K562 (cell line): ENCODE measurements at regions not wholly inside any gene's neighbourhood (a gene's known extent, or its start where the extent isn't known, plus 50 kb on each side); places are given as distances from the start of the nearest gene placed in this dataset.

Experiments
- ATAC-seq: fragments of 200-7000 bp; cut with Tn5 transposase; 3 replicates; pipeline ENCODE4 v1.9.1; 2020; ENCODE audit warnings: moderate library complexity
- BruUV-seq: library from RNA; stranded (reverse); fragments of 400-500 nt; replicated peaks from 2 replicates; lab custom pipeline; 2021; lab: Mats Ljungman, UMichigan
- CTCF ChIA-PET: fragments of 300-600 bp; formaldehyde crosslinking; extraction: SDS; loops from one replicate; lab custom pipeline; 2021; ENCODE audit warnings: low intra/inter-chr PET ratio; lab: Yijun Ruan, JAX
- POLR2A ChIA-PET: fragments of 300-600, 350-650 bp; sonication (Branson Sonifier 250); formaldehyde crosslinking; extraction: SDS; loops from one replicate; lab custom pipeline; 2021; ENCODE audit warnings: antibody characterized with exemption, inconsistent platforms; lab: Yijun Ruan, JAX
- DNase-seq, 4 experiments: peaks; one replicate each; pipeline versions ENCODE4 v3.0.0 to v3.0.0-alpha.2; 2011 to 2018; ENCODE audit warnings: low spot score in 3 of 4, mixed read lengths in 3 of 4; ENCODE audit errors: extremely low read depth in 1 of 4
- FAIRE-seq: peaks from 2 replicates; lab custom pipeline; 2011; peaks lifted over from hg19 to GRCh38; lab: Jason Lieb, UNC
- H2AFZ ChIP-seq: 2 replicates; pipeline ENCODE4 v1.6.0; 2011; ENCODE audit warnings: low read depth, low read length, control low read depth, inconsistent platforms
- H3K27ac ChIP-seq: fragments of 200-600 bp; 3 replicates; pipeline ENCODE4 v1.8.0; 2011; ENCODE audit warnings: low read depth, mild to moderate bottlenecking, control low read depth, inconsistent platforms, low read length, moderate library complexity, mixed read lengths; ENCODE audit errors: extremely low read depth
- H3K27me3 ChIP-seq, 2 experiments: fragments of 300-600 bp in 1 of 2; 2 replicates in 1 of 2; 3 replicates in 1 of 2; pipeline versions ENCODE4 v1.6.0 to v1.8.0; 2011; ENCODE audit warnings: inconsistent platforms in 2 of 2, low read length in 2 of 2, mild to moderate bottlenecking in 1 of 2, mixed read lengths in 1 of 2, moderate library complexity in 1 of 2; ENCODE audit not compliant: control insufficient read depth in 2 of 2, insufficient read depth in 2 of 2
- H3K36me3 ChIP-seq: fragments of 300-600 bp; 3 replicates; pipeline ENCODE4 v1.8.0; 2011; ENCODE audit warnings: mild to moderate bottlenecking, low read length, inconsistent platforms; ENCODE audit not compliant: control insufficient read depth, insufficient read depth
- H3K4me1 ChIP-seq, 2 experiments: fragments of 200-600 bp in 1 of 2; replicated peaks in 1 of 2; 2 replicates in 1 of 2; 3 replicates in 1 of 2; pipeline versions ENCODE4 v1.5.1 to v1.8.0; 2011; ENCODE audit warnings: inconsistent platforms in 2 of 2, low read length in 2 of 2, mild to moderate bottlenecking in 1 of 2, mixed read lengths in 1 of 2, moderate library complexity in 1 of 2; ENCODE audit not compliant: control insufficient read depth in 2 of 2, insufficient read depth in 2 of 2
- H3K4me2 ChIP-seq: 2 replicates; pipeline ENCODE4 v1.6.1; 2011; ENCODE audit warnings: low read length, control low read depth, inconsistent platforms, mixed read lengths; ENCODE audit not compliant: insufficient read depth
- H3K4me3 ChIP-seq: fragments of 200-600 bp; sonication (generic), shearing (Covaris generic); 2 replicates; pipeline ENCODE4 v1.5.1; 2016; ENCODE audit warnings: control low read depth, inconsistent platforms
- H3K79me2 ChIP-seq: fragments of 200-600 bp; 3 replicates; pipeline ENCODE4 v1.8.0; 2011; ENCODE audit warnings: low read length, inconsistent platforms; ENCODE audit not compliant: control insufficient read depth, insufficient read depth
- H3K9ac ChIP-seq, 2 experiments: 2 replicates each; pipeline versions ENCODE4 v1.6.0 to v1.6.1; 2011; ENCODE audit warnings: low read depth in 2 of 2, low read length in 2 of 2, control low read depth in 1 of 2, inconsistent platforms in 1 of 2, mild to moderate bottlenecking in 1 of 2, mixed read lengths in 1 of 2; ENCODE audit not compliant: insufficient read depth in 1 of 2
- H3K9me1 ChIP-seq: one replicate; pipeline ENCODE4 v1.6.0; 2011; ENCODE audit warnings: inconsistent platforms, mild to moderate bottlenecking, low read length, moderate library complexity; ENCODE audit not compliant: control insufficient read depth, insufficient read depth
- H3K9me3 ChIP-seq: replicated peaks from 2 replicates; pipeline ENCODE4 v1.5.1; 2011; ENCODE audit warnings: low read depth, low read length, inconsistent platforms; ENCODE audit not compliant: control insufficient read depth, insufficient read depth
- H4K20me1 ChIP-seq: replicated peaks from 2 replicates; pipeline ENCODE4 v1.6.1; 2011; ENCODE audit warnings: low read length, inconsistent platforms, mixed read lengths; ENCODE audit not compliant: control insufficient read depth, insufficient read depth
- BRCA1 ChIP-seq, 2 experiments: fragments of 450-650 bp in 1 of 2; sonication (generic) in 1 of 2; formaldehyde crosslinking in 1 of 2; IDR thresholded peaks; 2 replicates each; pipeline versions ENCODE4 v1.5.0 to v1.6.1; 2017 to 2020; ENCODE audit warnings: mild to moderate bottlenecking in 1 of 2, missing genetic modification reagents in 1 of 2
- ESRRA ChIP-seq: fragments of 450-650 bp; IDR thresholded peaks from 2 replicates; pipeline ENCODE4 v1.6.1; 2014; ENCODE audit warnings: low read depth, mild to moderate bottlenecking, moderate library complexity, borderline replicate concordance
- FIP1L1 ChIP-seq: fragments of 200-400 bp; formaldehyde crosslinking; IDR thresholded peaks from 2 replicates; pipeline ENCODE4 v1.6.1; 2018; ENCODE audit warnings: mild to moderate bottlenecking, low read depth, low read length; ENCODE audit not compliant: poor library complexity, severe bottlenecking
- KDM2B ChIP-seq: fragments of 250-450 bp; sonication (Bioruptor Pico); IDR thresholded peaks from 2 replicates; pipeline ENCODE4 v1.8.0; 2021; ENCODE audit warnings: mild to moderate bottlenecking, moderate library complexity
- MEIS2 ChIP-seq: fragments of 450-650 bp; IDR thresholded peaks from 2 replicates; pipeline ENCODE4 v1.6.1; 2014; ENCODE audit warnings: mild to moderate bottlenecking; ENCODE audit not compliant: partially characterized antibody
- NCOA4 ChIP-seq: fragments of 450-650 bp; IDR thresholded peaks from 2 replicates; pipeline ENCODE4 v1.6.1; 2018; ENCODE audit warnings: mild to moderate bottlenecking; ENCODE audit not compliant: partially characterized antibody
- NEUROD1 ChIP-seq: fragments of 150-350 bp; IDR thresholded peaks from 2 replicates; pipeline ENCODE4 v1.6.1; 2014; ENCODE audit warnings: borderline replicate concordance, low read length, low read depth; ENCODE audit not compliant: partially characterized antibody
- RFX7 ChIP-seq: fragments of 250-450 bp; sonication (Bioruptor Pico); IDR thresholded peaks from 2 replicates; pipeline ENCODE4 v1.5.1; 2021; ENCODE audit warnings: mild to moderate bottlenecking
- RNF2 ChIP-seq: sonication (generic); IDR thresholded peaks from 2 replicates; pipeline ENCODE4 v1.6.1; 2016
- SMAD3 ChIP-seq: fragments of 450-650 bp; formaldehyde crosslinking; conservative IDR thresholded peaks from 2 replicates; pipeline ENCODE4 v1.4.0; 2020; ENCODE audit warnings: mild to moderate bottlenecking
- TEAD1 ChIP-seq, 2 experiments: fragments of 450-650 bp in 1 of 2; sonication (generic) in 1 of 2; formaldehyde crosslinking; IDR thresholded peaks; 2 replicates each; pipeline versions ENCODE4 v1.4.0 to v1.8.0; 2020 to 2022; ENCODE audit warnings: mild to moderate bottlenecking in 2 of 2, missing genetic modification reagents in 1 of 2
- YY1 ChIP-seq, 3 experiments: IDR thresholded peaks; 2 replicates each; pipeline ENCODE4 v1.6.1; 2011; ENCODE audit warnings: low read length in 2 of 3, mild to moderate bottlenecking in 2 of 3, moderate library complexity in 2 of 3, borderline replicate concordance in 1 of 3, control low read depth in 1 of 3, low read depth in 1 of 3; ENCODE audit not compliant: insufficient read depth in 3 of 3, insufficient replicate concordance in 2 of 3, control insufficient read depth in 1 of 3, insufficient read length in 1 of 3; ENCODE audit errors: extremely low read depth in 1 of 3
- WGBS: fragments of 100-300 bp; shearing (Covaris generic); methylation state at CpG from one replicate; pipeline ENCODE4 v1.1.6; 2016; ENCODE audit warnings: low coverage, mixed read lengths; ENCODE audit not compliant: insufficient coverage; ENCODE audit errors: missing lambda C conversion rate; 5-methylcytosine and 5-hydroxymethylcytosine counted together
- in situ Hi-C: fragments of 300-500 bp; cut with MboI; formaldehyde crosslinking; loops from 4 replicates; pipeline ENCODE4 v1.15.0; 2018; ENCODE audit warnings: inconsistent platforms, mixed read lengths
- intact Hi-C: fragments of 100-400 bp; cut with micrococcal nuclease; formaldehyde crosslinking; loops from 2 replicates; pipeline ENCODE4 v1.14.2; 2022
- TF ChIP-seq, protein P1 (sequence below): fragments of 250-450 bp; sonication (Bioruptor Pico); IDR thresholded peaks from 2 replicates; pipeline ENCODE4 v1.4.0; 2020; ENCODE audit warnings: mild to moderate bottlenecking, moderate library complexity
- TF ChIP-seq, protein P2 (sequence below): sonication (generic); formaldehyde crosslinking; IDR thresholded peaks from 2 replicates; pipeline ENCODE4 v1.8.0; 2022; ENCODE audit warnings: mild to moderate bottlenecking, missing genetic modification reagents, borderline replicate concordance
- TF ChIP-seq, protein P3 (sequence below): fragments of 450-650 bp; IDR thresholded peaks from 2 replicates; pipeline ENCODE4 v1.6.1; 2017; ENCODE audit warnings: antibody characterized with exemption
- TF ChIP-seq, protein P4 (sequence below): sonication (generic); formaldehyde crosslinking; IDR thresholded peaks from 2 replicates; pipeline ENCODE4 v1.8.0; 2022; ENCODE audit warnings: missing genetic modification reagents, mild to moderate bottlenecking, moderate library complexity, borderline replicate concordance

- H3K4me1 ChIP-seq, result no peaks in the 10 kb centered on the region
- in situ Hi-C loops (no loop called here), intact Hi-C loops (no loop called here)
- no peaks in the 10 kb centered on the region for H4K20me1 ChIP-seq
- POLR2A ChIA-PET, result no interaction called here
- no peak overlapping the region for H3K4me3 ChIP-seq
- no peaks in the 10 kb centered on the region for H3K27me3 ChIP-seq
- BruUV-seq, result no TSS peak
- CTCF ChIA-PET, result no interaction called here
- no peak overlapping the region for H3K4me2 ChIP-seq
- H2AFZ ChIP-seq, result no peak overlapping the region
- H3K9me3 ChIP-seq, result no peaks in the 10 kb centered on the region
- DNase-seq, result no peak
- 11% methylated on average over 2 of the region's 2 CpGs for WGBS
- no peak overlapping the region for H3K27ac ChIP-seq
- H3K36me3 ChIP-seq, result no peaks in the 10 kb centered on the region
- ATAC-seq, result no peak
- no peak for FAIRE-seq
- H3K79me2 ChIP-seq, result no peaks in the 10 kb centered on the region
- H3K9me1 ChIP-seq, result no peaks in the 10 kb centered on the region
- no peak overlapping the region for H3K9ac ChIP-seq
- TF ChIP-seq FIP1L1 (no peak), YY1 (IDR thresholded peaks at IDR 0.05; ENCODE audit: borderline replicate concordance in 1 of 3, control insufficient read depth in 1 of 3, extremely low read depth in 1 of 3, insufficient read depth in 3 of 3, insufficient read length in 1 of 3, insufficient replicate concordance in 2 of 3, low read depth in 1 of 3, low read length in 2 of 3) (no peak), NCOA4 (no peak), KDM2B (CRISPR knock-in tag) (no peak), SMAD3 (CRISPR knock-in tag) (no peak), BRCA1 (IDR thresholded peaks at IDR 0.05) (no peak), BRCA1 (CRISPR knock-in tag; IDR thresholded peaks at IDR 0.05) (no peak), MEIS2 (no peak), TEAD1 (CRISPR knock-in tag; IDR thresholded peaks at IDR 0.05) (no peak), ESRRA (no peak), NEUROD1 (no peak), RFX7 (CRISPR knock-in tag) (no peak), RNF2 (no peak)
- TF ChIP-seq, protein P1, sequence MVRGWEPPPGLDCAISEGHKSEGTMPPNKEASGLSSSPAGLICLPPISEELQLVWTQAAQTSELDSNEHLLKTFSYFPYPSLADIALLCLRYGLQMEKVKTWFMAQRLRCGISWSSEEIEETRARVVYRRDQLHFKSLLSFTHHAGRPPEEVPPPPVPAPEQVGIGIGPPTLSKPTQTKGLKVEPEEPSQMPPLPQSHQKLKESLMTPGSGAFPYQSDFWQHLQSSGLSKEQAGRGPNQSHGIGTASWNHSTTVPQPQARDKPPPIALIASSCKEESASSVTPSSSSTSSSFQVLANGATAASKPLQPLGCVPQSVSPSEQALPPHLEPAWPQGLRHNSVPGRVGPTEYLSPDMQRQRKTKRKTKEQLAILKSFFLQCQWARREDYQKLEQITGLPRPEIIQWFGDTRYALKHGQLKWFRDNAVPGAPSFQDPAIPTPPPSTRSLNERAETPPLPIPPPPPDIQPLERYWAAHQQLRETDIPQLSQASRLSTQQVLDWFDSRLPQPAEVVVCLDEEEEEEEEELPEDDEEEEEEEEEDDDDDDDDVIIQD (CRISPR knock-in tag), result no peak
- TF ChIP-seq, protein P2, sequence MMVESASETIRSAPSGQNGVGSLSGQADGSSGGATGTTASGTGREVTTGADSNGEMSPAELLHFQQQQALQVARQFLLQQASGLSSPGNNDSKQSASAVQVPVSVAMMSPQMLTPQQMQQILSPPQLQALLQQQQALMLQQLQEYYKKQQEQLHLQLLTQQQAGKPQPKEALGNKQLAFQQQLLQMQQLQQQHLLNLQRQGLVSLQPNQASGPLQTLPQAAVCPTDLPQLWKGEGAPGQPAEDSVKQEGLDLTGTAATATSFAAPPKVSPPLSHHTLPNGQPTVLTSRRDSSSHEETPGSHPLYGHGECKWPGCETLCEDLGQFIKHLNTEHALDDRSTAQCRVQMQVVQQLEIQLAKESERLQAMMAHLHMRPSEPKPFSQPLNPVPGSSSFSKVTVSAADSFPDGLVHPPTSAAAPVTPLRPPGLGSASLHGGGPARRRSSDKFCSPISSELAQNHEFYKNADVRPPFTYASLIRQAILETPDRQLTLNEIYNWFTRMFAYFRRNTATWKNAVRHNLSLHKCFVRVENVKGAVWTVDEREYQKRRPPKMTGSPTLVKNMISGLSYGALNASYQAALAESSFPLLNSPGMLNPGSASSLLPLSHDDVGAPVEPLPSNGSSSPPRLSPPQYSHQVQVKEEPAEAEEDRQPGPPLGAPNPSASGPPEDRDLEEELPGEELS, result no peak
- TF ChIP-seq, protein P3, sequence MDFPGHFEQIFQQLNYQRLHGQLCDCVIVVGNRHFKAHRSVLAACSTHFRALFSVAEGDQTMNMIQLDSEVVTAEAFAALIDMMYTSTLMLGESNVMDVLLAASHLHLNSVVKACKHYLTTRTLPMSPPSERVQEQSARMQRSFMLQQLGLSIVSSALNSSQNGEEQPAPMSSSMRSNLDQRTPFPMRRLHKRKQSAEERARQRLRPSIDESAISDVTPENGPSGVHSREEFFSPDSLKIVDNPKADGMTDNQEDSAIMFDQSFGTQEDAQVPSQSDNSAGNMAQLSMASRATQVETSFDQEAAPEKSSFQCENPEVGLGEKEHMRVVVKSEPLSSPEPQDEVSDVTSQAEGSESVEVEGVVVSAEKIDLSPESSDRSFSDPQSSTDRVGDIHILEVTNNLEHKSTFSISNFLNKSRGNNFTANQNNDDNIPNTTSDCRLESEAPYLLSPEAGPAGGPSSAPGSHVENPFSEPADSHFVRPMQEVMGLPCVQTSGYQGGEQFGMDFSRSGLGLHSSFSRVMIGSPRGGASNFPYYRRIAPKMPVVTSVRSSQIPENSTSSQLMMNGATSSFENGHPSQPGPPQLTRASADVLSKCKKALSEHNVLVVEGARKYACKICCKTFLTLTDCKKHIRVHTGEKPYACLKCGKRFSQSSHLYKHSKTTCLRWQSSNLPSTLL, result no peak
- TF ChIP-seq, protein P4, sequence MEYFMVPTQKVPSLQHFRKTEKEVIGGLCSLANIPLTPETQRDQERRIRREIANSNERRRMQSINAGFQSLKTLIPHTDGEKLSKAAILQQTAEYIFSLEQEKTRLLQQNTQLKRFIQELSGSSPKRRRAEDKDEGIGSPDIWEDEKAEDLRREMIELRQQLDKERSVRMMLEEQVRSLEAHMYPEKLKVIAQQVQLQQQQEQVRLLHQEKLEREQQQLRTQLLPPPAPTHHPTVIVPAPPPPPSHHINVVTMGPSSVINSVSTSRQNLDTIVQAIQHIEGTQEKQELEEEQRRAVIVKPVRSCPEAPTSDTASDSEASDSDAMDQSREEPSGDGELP (CRISPR knock-in tag), result no peak
These were observed 130.6 kb upstream of the UBE2E3 start for GRCh38 chr2:180849851-180850250.
